GM19468 (cell line): ENCODE measurements at regions not wholly inside any gene's neighbourhood (a gene's known extent, or its start where the extent isn't known, plus 50 kb on each side); places are given as distances from the start of the nearest gene placed in this dataset.
"Not testable (repeated sequence)": the region's sequence is repeated elsewhere in the genome, so short reads cannot be mapped to it uniquely, and the experiment has no call there.

ENCODE experiments used
- ATAC-seq: cut with Tn5 transposase; IDR thresholded peaks from one replicate; pipeline ENCODE4 v1.9.1; 2021; ENCODE audit warnings: mild to moderate bottlenecking, moderate library complexity, moderate number of reproducible peaks; ENCODE audit not compliant: unreplicated experiment; ENCODE audit errors: extremely low read depth

DNA sequence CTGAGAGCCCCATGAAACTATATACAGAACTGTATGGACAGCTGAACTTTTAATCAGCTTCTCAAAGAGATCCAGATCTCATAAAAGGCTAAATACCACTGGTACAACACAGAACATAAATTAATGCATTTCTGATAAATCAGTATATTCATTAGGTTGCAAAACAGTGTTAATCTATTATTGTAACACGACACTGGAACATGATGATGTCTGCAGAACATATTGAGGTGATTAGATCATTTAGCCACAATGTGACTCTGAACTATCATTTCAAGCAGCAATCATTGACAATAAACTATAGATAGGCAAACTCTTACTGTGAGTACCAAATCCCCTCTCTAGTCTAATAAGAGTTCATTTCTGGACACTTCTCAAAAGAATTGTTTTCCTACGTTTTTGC is 50.3 kb downstream of the GASK1B start:
- no peak for ATAC-seq

DNA sequence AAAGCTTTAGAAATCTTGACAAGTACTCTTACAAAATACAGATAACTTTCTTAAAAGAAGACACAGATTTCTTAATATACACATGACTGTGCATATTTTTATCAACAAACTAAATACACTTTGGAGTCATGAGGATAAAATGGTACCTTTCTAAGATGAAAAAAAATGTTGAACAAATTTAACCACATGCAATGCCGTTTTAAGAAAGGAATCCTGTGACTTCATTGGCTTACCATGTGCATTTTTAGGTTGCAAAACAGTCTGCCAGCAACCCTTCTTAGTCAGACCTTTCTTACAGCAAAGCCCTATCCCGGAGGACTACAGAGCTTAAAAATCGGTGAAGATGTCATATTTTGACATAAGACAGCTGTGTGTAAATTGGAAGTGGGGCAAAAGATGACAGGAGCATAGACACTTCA is 51.7 kb downstream of the GASK1B start:
- ATAC-seq, result no peak

- not testable (repeated sequence) for ATAC-seq
Observed at GRCh38 chr4:158120645-158121151, 52.1 kb downstream of the GASK1B start.

GRCh38 chr4:158112611-158113010 is 60.2 kb downstream of the GASK1B start:
- ATAC-seq, result no peak

- no peak for ATAC-seq
Observed at GRCh38 chr4:158111241-158111640, 61.6 kb downstream of the GASK1B start.

DNA sequence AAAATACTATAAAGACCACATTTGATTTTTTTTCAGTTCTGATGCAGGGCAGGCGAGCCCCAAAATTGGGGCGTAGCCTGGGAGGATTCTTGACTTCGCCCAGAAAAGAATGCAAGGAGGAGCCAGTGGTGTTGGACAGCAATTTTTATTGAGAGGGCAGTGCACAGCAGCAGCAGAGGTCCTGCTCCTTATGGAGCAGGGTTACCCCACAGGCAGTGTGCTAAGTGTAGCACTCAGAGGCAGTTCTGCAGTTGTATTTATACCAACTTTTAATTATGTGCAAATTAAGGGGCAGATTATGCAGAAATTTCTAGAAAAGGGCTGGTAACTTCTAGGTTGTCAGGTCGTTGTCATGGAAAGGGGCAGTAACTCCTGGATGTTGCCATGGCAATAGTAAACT is 69.9 kb downstream of the GASK1B start:
- no peak for ATAC-seq

GRCh38 chr4:158099686-158100085 is 73.1 kb downstream of the GASK1B start:
- no peak for ATAC-seq

DNA sequence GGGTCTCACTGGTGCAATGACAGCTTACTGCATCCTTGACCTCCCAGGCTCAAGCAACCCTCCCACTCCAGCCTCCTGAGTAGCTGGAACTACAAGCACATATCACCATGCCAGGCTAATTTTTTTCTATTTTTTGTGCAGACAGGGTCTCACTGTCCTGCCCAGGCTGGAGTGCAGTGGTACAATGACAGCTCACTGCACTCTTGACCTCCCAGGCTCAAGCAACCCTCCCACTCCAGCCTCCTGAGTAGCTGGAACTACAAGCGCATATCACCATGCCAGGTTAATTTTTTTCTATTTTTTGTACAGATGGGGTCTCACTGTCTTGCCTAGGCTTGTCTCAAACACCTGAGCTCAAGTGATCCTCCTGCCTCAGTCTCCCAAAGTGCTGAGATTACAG is 74.0 kb downstream of the GASK1B start:
- ATAC-seq, result no peak

DNA sequence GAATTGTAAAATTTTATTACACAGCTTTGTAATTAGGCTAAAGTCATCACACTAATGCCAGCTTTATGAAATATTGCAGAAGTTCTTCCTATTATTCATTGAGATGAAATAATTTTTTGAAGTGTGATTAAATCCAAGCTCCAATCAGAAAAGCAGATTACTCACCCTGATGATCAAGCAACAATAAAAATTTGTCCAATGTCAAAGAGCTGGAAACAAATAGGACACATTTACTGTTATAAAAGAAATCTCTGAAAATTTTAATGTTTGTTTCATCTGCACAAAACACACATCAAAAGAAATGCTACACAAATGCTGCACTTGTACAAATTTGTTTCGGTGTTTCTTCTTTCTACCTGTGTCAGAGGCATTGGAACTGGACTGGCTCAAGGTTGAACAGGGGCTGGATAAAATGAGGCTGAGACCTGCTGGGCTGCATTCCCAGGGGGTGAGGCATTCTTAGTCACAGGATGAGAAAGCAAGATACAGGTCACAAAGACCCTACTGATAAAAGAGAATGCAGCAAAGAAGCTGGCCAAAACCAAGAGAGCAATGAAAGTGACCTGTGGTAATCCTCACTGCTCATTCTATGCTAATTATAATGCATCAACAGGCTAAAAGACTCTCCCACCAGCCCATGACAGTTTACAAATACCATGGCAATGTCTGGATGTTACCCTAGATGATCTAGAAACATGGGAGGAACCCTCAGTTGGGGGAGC is 78.3 kb downstream of the GASK1B start:
- no peak for ATAC-seq

- no peak for ATAC-seq
Observed at GRCh38 chr4:158090323-158090722, 82.5 kb downstream of the GASK1B start.

DNA sequence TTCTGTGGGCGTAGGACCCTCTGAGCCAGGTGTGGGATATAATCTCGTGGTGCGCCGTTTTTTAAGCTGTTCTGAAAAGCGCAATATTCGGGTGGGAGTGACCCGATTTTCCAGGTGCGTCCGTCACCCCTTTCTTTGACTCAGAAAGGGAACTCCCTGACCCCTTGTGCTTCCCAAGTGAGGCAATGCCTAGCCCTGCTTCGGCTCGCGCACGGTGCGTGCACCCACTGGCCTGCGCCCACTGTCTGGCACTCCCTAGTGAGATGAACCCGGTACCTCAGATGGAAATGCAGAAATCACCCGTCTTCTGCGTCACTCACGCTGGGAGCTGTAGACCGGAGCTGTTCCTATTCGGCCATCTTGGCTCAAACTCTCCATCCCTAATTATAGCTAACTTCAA is 82.9 kb downstream of the GASK1B start:
- ATAC-seq, result not testable (repeated sequence)

DNA sequence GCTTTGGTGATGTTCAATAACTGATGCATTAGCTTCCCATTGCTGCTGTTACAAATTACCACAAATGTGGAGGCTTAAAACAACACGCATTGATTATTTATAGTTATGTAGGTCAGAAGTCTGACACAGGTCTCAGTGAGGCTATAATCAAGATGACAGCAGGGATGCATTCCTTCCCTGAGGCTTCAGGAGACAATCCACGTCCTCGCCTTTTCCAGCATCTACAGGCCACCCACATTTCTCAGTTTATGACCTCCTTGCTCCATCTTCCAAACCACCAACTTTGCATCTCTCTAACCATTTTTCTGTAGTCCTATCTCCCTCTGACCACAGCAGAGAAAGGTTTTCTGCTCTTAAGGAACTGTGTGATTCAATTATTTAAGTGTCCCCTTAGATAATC is 92.5 kb downstream of the GASK1B start:
- no peak for ATAC-seq

- ATAC-seq, result no peak
Observed at GRCh38 chr4:158079661-158080060, 93.2 kb downstream of the GASK1B start.

- ATAC-seq, result no peak
Observed at GRCh38 chr4:158077835-158078234, 95.0 kb downstream of the GASK1B start.

DNA sequence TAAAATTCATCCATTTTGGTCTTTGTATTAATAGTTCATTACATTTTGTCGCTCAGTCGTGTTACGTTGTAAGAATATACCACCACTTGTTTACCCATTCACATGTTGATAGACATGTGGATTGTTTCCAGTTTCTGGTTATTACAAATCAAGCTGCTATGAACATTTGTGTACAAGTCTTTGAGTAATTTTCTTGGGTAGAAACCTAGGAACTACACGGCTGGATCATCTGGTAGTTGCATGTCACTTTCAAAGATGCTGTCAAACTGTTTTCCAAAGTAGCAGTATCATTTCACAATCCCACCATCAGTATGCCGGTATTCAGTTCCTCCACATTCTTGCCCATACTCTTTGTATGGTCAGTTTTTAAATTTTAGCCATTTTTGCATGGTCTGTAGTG is 98.0 kb downstream of the GASK1B start:
- no peak for ATAC-seq

- no peak for ATAC-seq
Observed at GRCh38 chr4:158071931-158072330, 100.9 kb downstream of the GASK1B start.

DNA sequence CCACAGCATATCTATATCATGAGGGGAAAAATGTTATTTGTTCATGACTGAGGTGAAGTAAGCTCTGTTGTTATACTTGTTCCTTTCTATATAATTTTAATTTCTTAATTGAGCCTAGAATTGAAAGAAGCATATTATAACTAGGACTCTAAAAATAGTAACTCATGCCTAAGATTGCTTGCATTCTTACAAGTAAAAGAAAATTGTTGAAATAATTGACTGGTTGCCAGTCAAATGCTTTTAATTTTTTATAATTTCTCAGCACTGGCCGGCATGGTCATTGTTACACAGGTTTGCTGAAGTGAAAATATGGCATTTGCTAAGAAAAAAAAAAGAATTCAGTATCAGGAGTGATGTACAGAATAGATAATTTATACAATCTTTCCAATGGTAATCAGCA is 104.8 kb downstream of the GASK1B start:
- no peak for ATAC-seq

GRCh38 chr4:158067646-158068045 is 105.2 kb downstream of the GASK1B start:
- no peak for ATAC-seq

DNA sequence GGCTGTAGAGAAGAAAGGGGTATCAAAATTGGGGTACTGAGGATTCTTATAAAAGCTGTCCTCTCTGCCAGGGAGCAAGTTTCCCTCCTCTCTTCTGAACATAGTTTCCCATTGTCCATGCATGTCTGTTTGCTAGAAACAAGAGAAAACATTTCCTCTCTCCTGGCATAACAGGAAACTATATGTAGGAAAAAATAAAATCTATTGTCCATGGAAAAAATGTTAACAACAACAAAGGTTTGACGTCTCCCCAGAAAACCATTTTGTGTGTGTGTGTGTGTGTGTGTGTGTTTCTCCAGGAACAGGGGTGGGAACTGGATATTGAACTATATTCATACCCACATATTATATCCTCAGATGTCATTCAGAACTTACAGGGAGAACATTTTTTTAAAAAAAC is 107.2 kb downstream of the GASK1B start:
- no peak for ATAC-seq

GRCh38 chr4:158065176-158065575 is 107.6 kb downstream of the GASK1B start:
- no peak for ATAC-seq

DNA sequence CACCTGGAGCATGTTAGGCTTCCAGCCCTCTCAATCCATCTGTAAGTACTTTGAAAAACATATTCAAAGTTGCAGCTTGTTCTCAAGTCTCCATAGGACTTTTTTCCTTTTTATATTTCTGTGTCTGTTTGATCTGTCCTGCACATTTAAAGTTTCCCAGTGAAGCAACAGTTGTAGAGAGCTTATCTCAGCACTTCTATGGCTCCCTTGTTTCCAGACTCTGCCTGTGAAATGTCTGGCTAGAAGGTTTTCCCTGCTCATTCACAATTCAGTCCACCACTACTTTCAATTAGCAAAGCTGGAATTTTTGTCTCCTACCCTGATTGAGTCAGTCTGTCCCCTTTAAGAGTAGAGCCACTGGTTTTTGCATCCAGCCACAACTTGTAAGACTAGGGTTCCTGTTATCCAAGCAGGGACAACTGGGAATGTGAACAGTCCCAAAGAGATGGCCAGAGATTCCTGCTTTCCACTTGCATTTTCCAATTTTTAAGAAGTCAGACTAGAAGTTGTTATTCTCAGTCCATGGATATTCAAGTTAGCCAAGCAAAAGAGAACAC is 116.1 kb downstream of the GASK1B start:
- no peak for ATAC-seq

DNA sequence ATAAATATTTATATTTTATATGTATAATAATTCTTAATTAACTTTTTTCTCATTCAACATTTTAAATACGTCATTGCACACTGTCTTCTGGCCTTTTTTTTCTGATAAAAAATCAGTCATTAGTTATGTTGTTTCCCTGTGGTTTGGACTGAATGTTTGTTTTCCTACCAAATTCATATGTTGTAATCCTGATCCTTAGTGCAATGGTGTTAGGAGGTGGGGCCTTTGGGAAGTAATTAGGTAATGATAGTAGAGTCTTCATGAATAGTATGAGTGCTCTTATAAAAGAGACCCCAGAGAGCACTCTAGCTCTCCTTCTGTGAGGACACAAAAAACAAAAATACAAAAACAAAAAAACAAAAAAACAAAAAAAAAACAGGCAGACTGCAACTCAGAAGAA is 117.2 kb downstream of the GASK1B start:
- ATAC-seq, result no peak
